HCT116 (cell line): ENCODE measurements at regions not wholly inside any gene's neighbourhood (a gene's known extent, or its start where the extent isn't known, plus 50 kb on each side); places are given as distances from the start of the nearest gene placed in this dataset.

Experiments used
- ATAC-seq: fragments of 200-7000 bp; cut with Tn5 transposase; 2 replicates; pipeline ENCODE4 v1.9.1; 2020; ENCODE audit warnings: mild to moderate bottlenecking, moderate library complexity
- BruUV-seq: library from RNA; stranded (reverse); fragments of 400-500 nt; replicated peaks from 2 replicates; lab custom pipeline; 2021; lab: Mats Ljungman, UMichigan
- CTCF ChIA-PET: fragments of 300-600 bp; sonication (Branson Sonifier 250); formaldehyde crosslinking; loops from one replicate; lab custom pipeline; 2021; ENCODE audit warnings: antibody characterized with exemption; lab: Charles Lee
- POLR2A ChIA-PET: fragments of 300-600, 350-600 bp; sonication (Branson Sonifier 250); formaldehyde crosslinking; loops from one replicate; lab custom pipeline; 2021; ENCODE audit warnings: antibody characterized with exemption; lab: Charles Lee
- RAD21 ChIA-PET, 2 experiments: fragments of 300-600 bp; sonication (Branson Sonifier 250); formaldehyde crosslinking; loops; one replicate each; lab custom pipeline; 2023; ENCODE audit warnings: low total read pairs in 2 of 2; ENCODE audit not compliant: uncharacterized antibody in 2 of 2, unreplicated experiment in 2 of 2, low non-redundant PET in 1 of 2; lab: Charles Lee
- DNase-seq: peaks from one replicate; pipeline ENCODE4 v3.0.0-alpha.2; 2010; ENCODE audit warnings: low read depth, low spot score
- H2AFZ ChIP-seq: fragments of 200-600 bp; shearing (Covaris generic), sonication (generic); 2 replicates; pipeline ENCODE4 v1.6.1; 2017; ENCODE audit warnings: low read depth, mixed run types, mixed read lengths, antibody characterized with exemption, low read length; ENCODE audit not compliant: poor library complexity, severe bottlenecking
- H3K27ac ChIP-seq: 2 replicates; pipeline ENCODE4 v1.5.1; 2012; ENCODE audit warnings: low read depth, low read length
- H3K27me3 ChIP-seq: fragments of 200-600 bp; sonication (generic); 2 replicates; pipeline ENCODE4 v1.6.1; 2016; ENCODE audit warnings: mixed run types, low read length, mixed read lengths; ENCODE audit not compliant: insufficient read depth
- H3K36me3 ChIP-seq, 2 experiments: fragments of 200-500 bp in 1 of 2; fragments of 200-600 bp in 1 of 2; sonication (Bioruptor generic) in 1 of 2; sonication (generic) in 1 of 2; 2 replicates each; pipeline versions ENCODE4 v1.5.1 to v1.6.1; 2014 to 2016; ENCODE audit warnings: low read length in 2 of 2, inconsistent platforms in 1 of 2, mixed read lengths in 1 of 2, mixed run types in 1 of 2; ENCODE audit not compliant: insufficient read depth in 2 of 2, control insufficient read depth in 1 of 2
- H3K4me1 ChIP-seq, 2 experiments: fragments of 200-600 bp in 1 of 2; sonication (generic) in 1 of 2; 2 replicates each; pipeline versions ENCODE4 v1.5.1 to v1.6.1; 2012 to 2017; ENCODE audit warnings: low read length in 2 of 2, inconsistent platforms in 1 of 2, mild to moderate bottlenecking in 1 of 2, mixed read lengths in 1 of 2, mixed run types in 1 of 2, moderate library complexity in 1 of 2; ENCODE audit not compliant: insufficient read depth in 2 of 2, control insufficient read depth in 1 of 2
- H3K4me2 ChIP-seq: fragments of 200-600 bp; sonication (generic); 2 replicates; pipeline ENCODE4 v1.6.1; 2017; ENCODE audit warnings: mixed run types, low read length, mixed read lengths
- H3K4me3 ChIP-seq, 2 experiments: fragments of 200-600 bp in 1 of 2; sonication (generic) in 1 of 2; replicated peaks in 1 of 2; 2 replicates each; pipeline ENCODE4 v1.5.1; 2011 to 2016; ENCODE audit warnings: low read length in 2 of 2, control low read depth in 1 of 2, low read depth in 1 of 2, mild to moderate bottlenecking in 1 of 2, mixed read lengths in 1 of 2, mixed run types in 1 of 2
- H3K79me2 ChIP-seq: fragments of 200-600 bp; sonication (generic); 2 replicates; pipeline ENCODE4 v1.6.1; 2017; ENCODE audit warnings: mild to moderate bottlenecking, mixed run types, low read length, moderate library complexity, mixed read lengths; ENCODE audit not compliant: insufficient read depth
- H3K9ac ChIP-seq: fragments of 200-600 bp; sonication (generic); 2 replicates; pipeline ENCODE4 v1.6.1; 2016; ENCODE audit warnings: low read length, mixed read lengths
- H3K9me2 ChIP-seq: fragments of 200-600 bp; sonication (generic), shearing (Covaris generic); 2 replicates; pipeline ENCODE4 v1.6.1; 2017; ENCODE audit warnings: mixed run types, mild to moderate bottlenecking, moderate library complexity; ENCODE audit not compliant: insufficient read depth
- H3K9me3 ChIP-seq, 2 experiments: fragments of 200-500 bp in 1 of 2; fragments of 200-600 bp in 1 of 2; sonication (Bioruptor generic) in 1 of 2; sonication (generic) in 1 of 2; 2 replicates each; pipeline ENCODE4 v1.6.1; 2014 to 2017; ENCODE audit warnings: low read length in 2 of 2, mixed read lengths in 2 of 2, inconsistent platforms in 1 of 2, low read depth in 1 of 2, mild to moderate bottlenecking in 1 of 2, mixed run types in 1 of 2, moderate library complexity in 1 of 2; ENCODE audit not compliant: control insufficient read depth in 1 of 2, insufficient read depth in 1 of 2
- H4K20me1 ChIP-seq: fragments of 200-600 bp; sonication (generic), shearing (Covaris generic); 2 replicates; pipeline ENCODE4 v1.6.1; 2017; ENCODE audit warnings: mixed run types, mild to moderate bottlenecking, moderate library complexity; ENCODE audit not compliant: insufficient read depth
- CEBPB ChIP-seq: IDR thresholded peaks from 2 replicates; pipeline ENCODE4 v1.6.1; 2012; ENCODE audit warnings: low read depth
- ELF1 ChIP-seq: IDR thresholded peaks from 2 replicates; pipeline ENCODE4 v1.6.1; 2012; ENCODE audit warnings: low read depth, borderline replicate concordance
- EZH2 ChIP-seq: fragments of 200-600 bp; sonication (generic); IDR thresholded peaks from 2 replicates; pipeline ENCODE4 v1.6.1; 2017; ENCODE audit warnings: antibody characterized with exemption, mixed run types
- EZH2phosphoT487 ChIP-seq: fragments of 200-600 bp; IDR thresholded peaks from 2 replicates; pipeline ENCODE4 v1.6.1; 2018; ENCODE audit warnings: antibody characterized with exemption, borderline replicate concordance
- FOSL1 ChIP-seq: IDR thresholded peaks from 2 replicates; pipeline ENCODE4 v1.6.1; 2012; ENCODE audit warnings: low read depth
- POLR2A ChIP-seq: IDR thresholded peaks from 2 replicates; pipeline ENCODE4 v1.7.0; 2011; ENCODE audit warnings: borderline replicate concordance; ENCODE audit not compliant: insufficient read depth, insufficient read length; ENCODE audit errors: extremely low read depth
- RAD21 ChIP-seq: IDR thresholded peaks from 2 replicates; pipeline ENCODE4 v1.6.1; 2012; ENCODE audit warnings: low read depth, mild to moderate bottlenecking
- SIN3A ChIP-seq: IDR thresholded peaks from 2 replicates; pipeline ENCODE4 v1.6.1; 2012; ENCODE audit warnings: low read depth
- SP1 ChIP-seq: IDR thresholded peaks from 2 replicates; pipeline ENCODE4 v1.6.1; 2012; ENCODE audit warnings: low read depth
- ZNF274 ChIP-seq: fragments of 200-500 bp; sonication (Bioruptor generic); IDR thresholded peaks from 2 replicates; pipeline ENCODE4 v1.6.1; 2014; ENCODE audit warnings: mild to moderate bottlenecking, low read depth, low read length, inconsistent platforms
- intact Hi-C: fragments of 100-400 bp; cut with micrococcal nuclease; formaldehyde crosslinking; loops from 2 replicates; pipeline ENCODE4 v1.10.0; 2022
- TF ChIP-seq, protein P1 (sequence below), 3 experiments: fragments of 200-600 bp in 1 of 3; sonication (generic) in 1 of 3; IDR thresholded peaks in 2 of 3; conservative IDR thresholded peaks in 1 of 3; 2 replicates each; pipeline ENCODE4 v1.5.1; 2012 to 2017; ENCODE audit warnings: low read depth in 2 of 3, low read length in 2 of 3, antibody characterized with exemption in 1 of 3, borderline replicate concordance in 1 of 3, control low read depth in 1 of 3, mild to moderate bottlenecking in 1 of 3, mixed read lengths in 1 of 3, mixed run types in 1 of 3, moderate library complexity in 1 of 3; ENCODE audit not compliant: insufficient read depth in 1 of 3
- TF ChIP-seq, protein P2 (sequence below): IDR thresholded peaks from 2 replicates; pipeline ENCODE4 v1.6.1; 2011; ENCODE audit warnings: mild to moderate bottlenecking, low read length, moderate library complexity; ENCODE audit not compliant: insufficient replicate concordance; ENCODE audit errors: extremely low read depth
- TF ChIP-seq, protein P3 (sequence below): IDR thresholded peaks from 2 replicates; pipeline ENCODE4 v1.6.1; 2012
- TF ChIP-seq, protein P4 (sequence below): IDR thresholded peaks from 2 replicates; pipeline ENCODE4 v1.6.1; 2012

DNA sequence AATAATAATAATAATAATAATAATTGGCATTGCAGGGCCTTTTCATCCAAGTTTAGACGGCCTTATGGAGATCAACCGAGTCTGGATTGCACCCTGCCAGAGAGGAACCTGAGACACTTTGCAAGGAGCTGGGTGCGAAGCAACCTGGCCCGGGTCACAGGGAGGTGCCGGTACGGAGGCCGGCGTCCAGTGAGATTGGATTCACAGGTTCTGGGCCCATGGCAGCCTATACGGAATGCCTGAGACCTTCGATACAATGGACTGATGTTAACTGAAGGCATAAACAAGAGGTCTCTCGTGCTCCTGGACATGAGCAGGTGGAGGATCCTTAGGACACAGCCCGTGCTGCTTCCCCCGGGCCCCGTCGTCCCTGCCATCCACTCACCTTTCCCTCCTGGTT is 416.5 kb upstream of the SALL3 start:
- no peak overlapping the region for H3K27ac ChIP-seq
- RAD21 ChIA-PET, result no interaction called here
- no peak for DNase-seq
- H4K20me1 ChIP-seq, result no peaks in the 10 kb centered on the region
- H3K36me3 ChIP-seq, result no peaks in the 10 kb centered on the region
- H3K4me2 ChIP-seq, result no peak overlapping the region
- no peak overlapping the region for H3K9ac ChIP-seq
- H3K9me3 ChIP-seq, result peaks cover 3 to 13% of the 10 kb centered on the region in 2 experiments; a peak in 2 of 4 replicates
- POLR2A ChIA-PET, result no interaction called here
- no TSS peak for BruUV-seq
- CTCF ChIA-PET, result no interaction called here
- H3K79me2 ChIP-seq, result no peaks in the 10 kb centered on the region
- no peak overlapping the region for H3K4me3 ChIP-seq
- no peaks in the 10 kb centered on the region for H3K4me1 ChIP-seq
- H3K9me2 ChIP-seq, result no peaks in the 10 kb centered on the region
- no peaks in the 10 kb centered on the region for H3K27me3 ChIP-seq
- no peak overlapping the region for H2AFZ ChIP-seq
- intact Hi-C loops, result no loop called here
- no peak for TF ChIP-seq EZH2
- TF ChIP-seq FOSL1, result no peak
- ATAC-seq, result no peak

DNA sequence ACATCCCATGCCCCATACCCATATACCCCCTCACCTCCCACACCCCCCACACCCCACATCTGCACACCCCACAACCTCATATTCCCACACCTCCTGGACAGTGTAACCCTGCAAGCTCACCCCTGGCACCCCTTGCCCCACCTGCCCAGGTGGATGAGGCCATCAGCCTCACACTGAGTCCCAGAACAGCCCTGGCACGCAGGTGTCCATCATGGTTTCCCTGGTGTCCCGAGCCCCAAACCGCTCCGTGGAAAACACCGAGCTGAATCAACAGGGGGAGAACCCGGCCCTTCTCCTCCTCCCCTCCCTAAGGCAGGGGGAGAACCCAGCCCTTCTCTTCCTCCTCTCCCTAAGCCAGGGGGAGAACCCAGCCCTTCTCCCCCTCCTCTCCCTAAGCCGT is 415.6 kb upstream of the SALL3 start:
- H3K9ac ChIP-seq, result no peak overlapping the region
- no peaks in the 10 kb centered on the region for H3K27me3 ChIP-seq
- H3K4me1 ChIP-seq, result no peaks in the 10 kb centered on the region
- POLR2A ChIA-PET, result no interaction called here
- peaks cover 3 to 6% of the 10 kb centered on the region in 2 experiments; a peak in 2 of 4 replicates for H3K9me3 ChIP-seq
- BruUV-seq, result no TSS peak
- ATAC-seq (no peak), DNase-seq (no peak)
- H2AFZ ChIP-seq, result no peak overlapping the region
- CTCF ChIA-PET, result no interaction called here
- H3K79me2 ChIP-seq, result no peaks in the 10 kb centered on the region
- intact Hi-C loops, result no loop called here
- no peaks in the 10 kb centered on the region for H4K20me1 ChIP-seq
- H3K27ac ChIP-seq, result no peak overlapping the region
- H3K4me3 ChIP-seq, result no peak overlapping the region
- no peak overlapping the region for H3K4me2 ChIP-seq
- H3K36me3 ChIP-seq, result no peaks in the 10 kb centered on the region
- no peaks in the 10 kb centered on the region for H3K9me2 ChIP-seq
- RAD21 ChIA-PET, result no interaction called here
- TF ChIP-seq SP1 (no peak), EZH2phosphoT487 (no peak), POLR2A (no peak), SIN3A (no peak), ELF1 (no peak), CEBPB (no peak), EZH2 (no peak), ZNF274 (no peak), RAD21 (no peak)
- TF ChIP-seq, protein P1, sequence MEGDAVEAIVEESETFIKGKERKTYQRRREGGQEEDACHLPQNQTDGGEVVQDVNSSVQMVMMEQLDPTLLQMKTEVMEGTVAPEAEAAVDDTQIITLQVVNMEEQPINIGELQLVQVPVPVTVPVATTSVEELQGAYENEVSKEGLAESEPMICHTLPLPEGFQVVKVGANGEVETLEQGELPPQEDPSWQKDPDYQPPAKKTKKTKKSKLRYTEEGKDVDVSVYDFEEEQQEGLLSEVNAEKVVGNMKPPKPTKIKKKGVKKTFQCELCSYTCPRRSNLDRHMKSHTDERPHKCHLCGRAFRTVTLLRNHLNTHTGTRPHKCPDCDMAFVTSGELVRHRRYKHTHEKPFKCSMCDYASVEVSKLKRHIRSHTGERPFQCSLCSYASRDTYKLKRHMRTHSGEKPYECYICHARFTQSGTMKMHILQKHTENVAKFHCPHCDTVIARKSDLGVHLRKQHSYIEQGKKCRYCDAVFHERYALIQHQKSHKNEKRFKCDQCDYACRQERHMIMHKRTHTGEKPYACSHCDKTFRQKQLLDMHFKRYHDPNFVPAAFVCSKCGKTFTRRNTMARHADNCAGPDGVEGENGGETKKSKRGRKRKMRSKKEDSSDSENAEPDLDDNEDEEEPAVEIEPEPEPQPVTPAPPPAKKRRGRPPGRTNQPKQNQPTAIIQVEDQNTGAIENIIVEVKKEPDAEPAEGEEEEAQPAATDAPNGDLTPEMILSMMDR (IDR thresholded peaks at IDR 0.05 in 2 of 3, conservative IDR thresholded peaks at IDR 0.05 in 1 of 3; ENCODE audit: borderline replicate concordance in 1 of 3, insufficient read depth in 1 of 3, low read depth in 2 of 3, low read length in 2 of 3), result no peak
- TF ChIP-seq, protein P2, sequence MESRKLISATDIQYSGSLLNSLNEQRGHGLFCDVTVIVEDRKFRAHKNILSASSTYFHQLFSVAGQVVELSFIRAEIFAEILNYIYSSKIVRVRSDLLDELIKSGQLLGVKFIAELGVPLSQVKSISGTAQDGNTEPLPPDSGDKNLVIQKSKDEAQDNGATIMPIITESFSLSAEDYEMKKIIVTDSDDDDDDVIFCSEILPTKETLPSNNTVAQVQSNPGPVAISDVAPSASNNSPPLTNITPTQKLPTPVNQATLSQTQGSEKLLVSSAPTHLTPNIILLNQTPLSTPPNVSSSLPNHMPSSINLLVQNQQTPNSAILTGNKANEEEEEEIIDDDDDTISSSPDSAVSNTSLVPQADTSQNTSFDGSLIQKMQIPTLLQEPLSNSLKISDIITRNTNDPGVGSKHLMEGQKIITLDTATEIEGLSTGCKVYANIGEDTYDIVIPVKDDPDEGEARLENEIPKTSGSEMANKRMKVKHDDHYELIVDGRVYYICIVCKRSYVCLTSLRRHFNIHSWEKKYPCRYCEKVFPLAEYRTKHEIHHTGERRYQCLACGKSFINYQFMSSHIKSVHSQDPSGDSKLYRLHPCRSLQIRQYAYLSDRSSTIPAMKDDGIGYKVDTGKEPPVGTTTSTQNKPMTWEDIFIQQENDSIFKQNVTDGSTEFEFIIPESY, result no peak
- TF ChIP-seq, protein P3, sequence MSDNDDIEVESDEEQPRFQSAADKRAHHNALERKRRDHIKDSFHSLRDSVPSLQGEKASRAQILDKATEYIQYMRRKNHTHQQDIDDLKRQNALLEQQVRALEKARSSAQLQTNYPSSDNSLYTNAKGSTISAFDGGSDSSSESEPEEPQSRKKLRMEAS, result no peak
- TF ChIP-seq, protein P4, sequence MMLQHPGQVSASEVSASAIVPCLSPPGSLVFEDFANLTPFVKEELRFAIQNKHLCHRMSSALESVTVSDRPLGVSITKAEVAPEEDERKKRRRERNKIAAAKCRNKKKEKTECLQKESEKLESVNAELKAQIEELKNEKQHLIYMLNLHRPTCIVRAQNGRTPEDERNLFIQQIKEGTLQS, result no peak
